ENCODE measurements at regions not wholly inside any gene's neighbourhood (a gene's known extent, or its start where the extent isn't known, plus 50 kb on each side); places are given as distances from the start of the nearest gene placed in this dataset.

DNA sequence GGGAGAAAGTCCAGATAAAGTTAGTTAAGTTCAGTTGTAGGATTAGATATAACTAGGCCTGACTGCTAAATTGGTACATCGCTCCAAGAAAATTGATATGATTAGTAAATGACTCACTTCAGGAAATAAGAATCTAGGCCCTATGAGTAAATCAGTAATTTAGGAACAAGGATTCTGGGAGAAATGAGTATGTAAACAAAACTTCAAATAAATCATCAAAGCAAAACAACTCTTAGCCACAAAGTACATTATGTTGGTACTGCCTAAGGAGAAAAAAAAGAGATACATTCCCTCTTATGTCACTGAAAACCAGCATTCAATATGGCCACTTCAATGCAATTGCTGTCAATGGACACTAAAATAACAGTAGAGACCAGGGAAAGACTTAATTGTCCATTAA lies 529.1 kb downstream of the ZNF804A start:
- TF ChIP-seq, protein P1, sequence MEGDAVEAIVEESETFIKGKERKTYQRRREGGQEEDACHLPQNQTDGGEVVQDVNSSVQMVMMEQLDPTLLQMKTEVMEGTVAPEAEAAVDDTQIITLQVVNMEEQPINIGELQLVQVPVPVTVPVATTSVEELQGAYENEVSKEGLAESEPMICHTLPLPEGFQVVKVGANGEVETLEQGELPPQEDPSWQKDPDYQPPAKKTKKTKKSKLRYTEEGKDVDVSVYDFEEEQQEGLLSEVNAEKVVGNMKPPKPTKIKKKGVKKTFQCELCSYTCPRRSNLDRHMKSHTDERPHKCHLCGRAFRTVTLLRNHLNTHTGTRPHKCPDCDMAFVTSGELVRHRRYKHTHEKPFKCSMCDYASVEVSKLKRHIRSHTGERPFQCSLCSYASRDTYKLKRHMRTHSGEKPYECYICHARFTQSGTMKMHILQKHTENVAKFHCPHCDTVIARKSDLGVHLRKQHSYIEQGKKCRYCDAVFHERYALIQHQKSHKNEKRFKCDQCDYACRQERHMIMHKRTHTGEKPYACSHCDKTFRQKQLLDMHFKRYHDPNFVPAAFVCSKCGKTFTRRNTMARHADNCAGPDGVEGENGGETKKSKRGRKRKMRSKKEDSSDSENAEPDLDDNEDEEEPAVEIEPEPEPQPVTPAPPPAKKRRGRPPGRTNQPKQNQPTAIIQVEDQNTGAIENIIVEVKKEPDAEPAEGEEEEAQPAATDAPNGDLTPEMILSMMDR (IDR thresholded peaks at IDR 0.05; ENCODE audit: low read depth, low read length, missing control alignments) = no peak
- no peak overlapping the region for H3K4me3 ChIP-seq (replicated peaks; ENCODE audit: low read depth, low read length)
- no peak for DNase-seq (ENCODE audit: extremely low read depth, low read depth)

DNA sequence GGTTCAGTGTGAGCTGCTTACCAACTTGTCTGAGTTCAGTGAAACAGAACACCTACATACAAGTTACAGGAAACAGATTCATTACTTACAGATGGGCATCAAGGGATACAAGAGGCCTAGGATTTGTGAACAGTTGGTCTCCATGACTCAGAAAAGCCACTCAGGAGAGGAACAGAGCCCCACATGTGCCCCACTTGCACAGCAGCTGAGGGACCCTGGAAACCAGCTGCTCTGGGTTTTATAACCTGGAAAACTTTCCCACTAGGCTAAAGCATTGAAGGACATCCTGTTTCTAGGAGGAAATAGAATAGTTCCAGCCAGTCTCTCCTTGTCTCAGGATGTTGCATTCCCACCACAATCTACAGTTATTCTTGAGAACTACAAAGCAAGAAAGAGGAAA lies 530.0 kb downstream of the ZNF804A start:
- no peak for DNase-seq (ENCODE audit: extremely low read depth, low read depth)
- no peak overlapping the region for H3K4me3 ChIP-seq (replicated peaks; ENCODE audit: low read depth, low read length)
- TF ChIP-seq, protein P1 (IDR thresholded peaks at IDR 0.05; ENCODE audit: low read depth, low read length, missing control alignments) = no peak

DNA sequence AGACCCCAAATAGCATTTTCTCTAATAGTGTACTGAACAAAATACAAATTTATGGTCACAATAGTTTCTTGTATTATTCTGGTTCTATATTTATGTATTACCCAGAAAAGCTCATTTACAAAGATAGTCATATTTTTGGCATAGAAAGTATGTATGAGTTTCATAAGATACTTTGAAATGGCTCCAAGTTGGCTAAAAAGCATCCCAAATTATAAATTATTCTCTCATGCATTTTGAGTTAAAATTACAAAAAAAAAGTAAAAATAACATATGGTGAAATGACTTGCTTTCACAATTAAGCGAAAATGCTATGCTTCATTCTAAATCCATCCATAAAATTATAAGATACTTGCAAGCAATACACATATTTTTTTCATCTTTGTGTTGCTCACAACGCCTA lies 530.7 kb downstream of the ZNF804A start:
- no peak overlapping the region for H3K4me3 ChIP-seq (replicated peaks; ENCODE audit: low read depth, low read length)
- TF ChIP-seq, protein P1 (IDR thresholded peaks at IDR 0.05; ENCODE audit: low read depth, low read length, missing control alignments) = no peak
- DNase-seq (ENCODE audit: extremely low read depth, low read depth) = no peak

DNA sequence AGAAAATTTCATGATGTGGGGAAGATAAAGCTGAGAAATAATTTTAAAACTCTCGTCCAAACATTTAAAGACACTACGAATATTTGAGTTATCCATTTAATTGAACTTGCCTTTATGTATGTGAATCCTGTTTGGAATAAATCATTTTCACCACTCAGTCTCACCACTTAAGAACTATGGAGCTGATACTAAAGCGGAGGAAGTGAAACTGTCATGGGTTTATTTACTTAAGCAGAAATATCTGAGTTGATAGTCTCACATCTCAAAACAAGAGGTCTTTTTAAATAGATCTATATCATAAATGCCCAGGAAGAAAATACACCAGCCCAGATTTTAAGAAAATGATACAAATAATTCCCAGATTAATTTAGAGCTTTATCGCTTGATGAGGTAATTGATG lies 532.4 kb downstream of the ZNF804A start:
- H3K4me3 ChIP-seq (replicated peaks; ENCODE audit: low read depth, low read length) = no peak overlapping the region
- TF ChIP-seq, protein P1 (IDR thresholded peaks at IDR 0.05; ENCODE audit: low read depth, low read length, missing control alignments) = no peak
- no peak for DNase-seq (ENCODE audit: extremely low read depth, low read depth)

DNA sequence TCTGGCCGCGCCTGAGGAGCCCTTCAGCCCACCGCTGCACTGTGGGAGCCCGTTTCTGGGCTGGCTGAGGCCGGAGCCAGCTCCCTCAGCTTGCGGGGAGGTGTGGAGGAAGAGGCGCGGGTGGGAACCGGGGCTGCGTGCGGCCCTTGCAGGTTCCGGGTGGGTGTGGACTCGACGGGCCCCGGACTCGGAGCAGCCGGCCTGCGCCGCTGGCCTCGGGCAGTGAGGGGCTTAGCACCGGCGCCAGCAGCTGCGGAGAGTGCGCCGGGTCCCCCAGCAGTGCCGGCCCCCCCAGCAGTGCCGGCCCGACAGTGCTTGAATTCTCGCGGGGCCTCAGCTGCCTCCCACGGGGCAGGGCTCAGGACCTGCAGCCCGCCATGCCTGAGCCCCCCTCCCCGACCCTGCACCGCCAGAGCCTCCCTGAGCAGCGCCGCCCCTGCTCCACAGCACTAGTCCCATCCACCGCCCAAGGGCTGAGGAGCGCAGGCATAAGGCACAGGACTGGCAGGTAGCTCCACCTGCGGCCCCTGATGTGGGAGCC lies 534.2 kb downstream of the ZNF804A start:
- no peak overlapping the region for H3K4me3 ChIP-seq (replicated peaks; ENCODE audit: low read depth, low read length)
- TF ChIP-seq, protein P1 (IDR thresholded peaks at IDR 0.05; ENCODE audit: low read depth, low read length, missing control alignments) = no peak
- DNase-seq (ENCODE audit: extremely low read depth, low read depth) = no peak

DNA sequence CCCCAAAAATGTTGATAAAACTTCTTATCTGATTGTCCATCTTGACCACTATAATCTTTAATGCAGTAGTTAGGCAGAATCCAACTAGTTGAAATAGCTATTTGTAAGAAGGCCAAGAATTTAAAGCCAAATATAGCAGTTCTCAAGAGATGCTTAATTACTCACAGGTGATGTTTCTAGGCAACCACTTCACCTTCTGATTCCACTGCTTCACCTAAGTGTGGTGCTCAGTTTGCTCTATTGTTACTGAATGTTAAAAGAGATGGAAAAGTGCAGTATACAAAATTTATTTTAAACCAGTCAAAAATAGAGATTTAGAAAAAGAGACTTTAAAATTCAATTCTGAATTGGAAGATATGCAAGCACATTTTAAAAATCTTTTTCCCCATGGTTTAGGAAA lies 539.4 kb downstream of the ZNF804A start:
- TF ChIP-seq, protein P1 (IDR thresholded peaks at IDR 0.05; ENCODE audit: low read depth, low read length, missing control alignments) = no peak
- no peak overlapping the region for H3K4me3 ChIP-seq (replicated peaks; ENCODE audit: low read depth, low read length)
- no peak for DNase-seq (ENCODE audit: extremely low read depth, low read depth)

DNA sequence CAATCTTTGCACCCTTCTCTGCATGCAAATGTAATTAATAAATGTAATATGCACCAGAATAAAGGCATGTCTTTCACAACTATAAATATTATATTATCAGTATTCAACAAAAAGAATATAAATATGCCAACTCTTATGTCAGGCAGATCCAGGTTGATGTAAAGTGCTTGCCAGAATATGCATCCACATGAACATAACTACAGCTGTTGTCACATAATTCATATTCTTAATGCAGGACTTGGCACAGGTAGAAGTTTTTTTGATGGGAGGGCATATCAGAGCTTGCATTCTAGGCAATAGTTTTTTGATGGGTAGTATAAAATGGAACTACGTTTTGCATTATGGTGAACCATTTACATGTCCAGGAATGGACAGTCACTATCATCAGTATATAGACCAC lies 544.3 kb downstream of the ZNF804A start:
- TF ChIP-seq, protein P1 (IDR thresholded peaks at IDR 0.05; ENCODE audit: low read depth, low read length, missing control alignments) = no peak
- DNase-seq (ENCODE audit: extremely low read depth, low read depth) = no peak
- H3K4me3 ChIP-seq (replicated peaks; ENCODE audit: low read depth, low read length) = no peak overlapping the region

Data from HFF-Myc (cell line).